Parathyroid adenoma (tissue), 2 donors: ENCODE measurements at regions not wholly inside any gene's neighbourhood (a gene's known extent, or its start where the extent isn't known, plus 50 kb on each side); places are given as distances from the start of the nearest gene placed in this dataset.

Experiments used
- H2AFZ ChIP-seq: fragments of 300-600 bp; sonication (generic); one replicate; pipeline ENCODE4 v1.7.0; 2017; ENCODE audit warnings: antibody characterized with exemption, mild to moderate bottlenecking
- H3K27ac ChIP-seq: fragments of 300-600 bp; sonication (generic); one replicate; pipeline ENCODE4 v1.7.0; 2017
- H3K27me3 ChIP-seq: fragments of 300-600 bp; sonication (generic); one replicate; pipeline ENCODE4 v1.7.0; 2017; ENCODE audit warnings: low read length; ENCODE audit not compliant: control insufficient read depth, insufficient read depth
- H3K36me3 ChIP-seq: fragments of 300-600 bp; sonication (generic); one replicate; pipeline ENCODE4 v1.7.0; 2017; ENCODE audit warnings: low read length; ENCODE audit not compliant: control insufficient read depth, insufficient read depth
- H3K4me1 ChIP-seq: fragments of 300-600 bp; sonication (generic); one replicate; pipeline ENCODE4 v1.7.0; 2017; ENCODE audit warnings: control low read depth
- H3K4me2 ChIP-seq: fragments of 300-600 bp; sonication (generic); one replicate; pipeline ENCODE4 v1.7.0; 2017; ENCODE audit warnings: low read length
- H3K4me3 ChIP-seq: fragments of 300-600 bp; sonication (generic); one replicate; pipeline ENCODE4 v1.7.0; 2017; ENCODE audit warnings: low read depth, low read length
- H3K79me2 ChIP-seq: fragments of 300-600 bp; sonication (generic); one replicate; pipeline ENCODE4 v1.7.0; 2017; ENCODE audit warnings: control low read depth
- H3K9ac ChIP-seq: fragments of 300-600 bp; sonication (generic); one replicate; pipeline ENCODE4 v1.7.0; 2017; ENCODE audit warnings: mild to moderate bottlenecking
- H3K9me3 ChIP-seq: fragments of 300-600 bp; sonication (generic); one replicate; pipeline ENCODE4 v1.7.0; 2017; ENCODE audit warnings: low read length; ENCODE audit not compliant: control insufficient read depth
- CTCF ChIP-seq: fragments of 300-600 bp; sonication (generic); IDR thresholded peaks from one replicate; pipeline ENCODE4 v1.7.0; 2017; ENCODE audit warnings: antibody characterized with exemption, mild to moderate bottlenecking
- donor health status: primary hyperparathyroidism.

- Histone ChIP-seq H3K27ac (no peak overlapping the region), H3K27me3 (no peaks in the 10 kb centered on the region), H2AFZ (no peak overlapping the region), H3K36me3 (no peaks in the 10 kb centered on the region), H3K79me2 (no peaks in the 10 kb centered on the region), H3K9me3 (no peaks in the 10 kb centered on the region), H3K4me3 (no peak overlapping the region), H3K4me1 (no peaks in the 10 kb centered on the region), H3K4me2 (no peak overlapping the region), H3K9ac (no peak overlapping the region)
- TF ChIP-seq CTCF: no peak
Observed at GRCh38 chr11:100635194-100635593, 51.9 kb upstream of the ARHGAP42 start.

GRCh38 chr11:100636536-100636935 lies 50.6 kb upstream of the ARHGAP42 start:
- H3K4me2 ChIP-seq: no peak overlapping the region
- H3K27me3 ChIP-seq: no peaks in the 10 kb centered on the region
- no peak for TF ChIP-seq CTCF
- no peaks in the 10 kb centered on the region for H3K79me2 ChIP-seq
- no peaks in the 10 kb centered on the region for H3K9me3 ChIP-seq
- no peaks in the 10 kb centered on the region for H3K4me1 ChIP-seq
- H3K27ac ChIP-seq: no peak overlapping the region
- H3K9ac ChIP-seq: no peak overlapping the region
- H3K36me3 ChIP-seq: no peaks in the 10 kb centered on the region
- H3K4me3 ChIP-seq: no peak overlapping the region
- H2AFZ ChIP-seq: no peak overlapping the region
